Loucy (cell line): ENCODE measurements at regions not wholly inside any gene's neighbourhood (a gene's known extent, or its start where the extent isn't known, plus 50 kb on each side); places are given as distances from the start of the nearest gene placed in this dataset.

Source experiments
- H2AFZ ChIP-seq: fragments of 200-600 bp; sonication (generic); 2 replicates; pipeline ENCODE4 v1.6.0; 2016; ENCODE audit warnings: antibody characterized with exemption, mild to moderate bottlenecking, low read length, moderate library complexity
- H3F3A ChIP-seq: fragments of 200-600 bp; 2 replicates; pipeline ENCODE4 v1.6.0; 2016; ENCODE audit warnings: antibody characterized with exemption, low read depth, mild to moderate bottlenecking
- H3K27me3 ChIP-seq: fragments of 200-600 bp; sonication (generic); 2 replicates; pipeline ENCODE4 v1.6.1; 2014; ENCODE audit warnings: low read length, mild to moderate bottlenecking; ENCODE audit not compliant: insufficient read depth, poor library complexity, severe bottlenecking
- H3K36me3 ChIP-seq: fragments of 200-600 bp; sonication (generic); 2 replicates; pipeline ENCODE4 v1.6.1; 2016; ENCODE audit warnings: low read length; ENCODE audit not compliant: insufficient read depth
- H3K4me1 ChIP-seq: fragments of 200-600 bp; sonication (generic); 2 replicates; pipeline ENCODE4 v1.5.1; 2014; ENCODE audit warnings: low read length, mild to moderate bottlenecking; ENCODE audit not compliant: insufficient read depth, poor library complexity, severe bottlenecking
- H3K4me2 ChIP-seq: fragments of 200-600 bp; sonication (generic); 2 replicates; pipeline ENCODE4 v1.6.0; 2014; ENCODE audit warnings: antibody characterized with exemption, low read length, low read depth, mild to moderate bottlenecking; ENCODE audit not compliant: poor library complexity, severe bottlenecking
- H3K4me3 ChIP-seq: fragments of 200-600 bp; sonication (generic); 2 replicates; pipeline ENCODE4 v1.5.1; 2014; ENCODE audit warnings: low read length, mild to moderate bottlenecking, mixed read lengths; ENCODE audit not compliant: poor library complexity, severe bottlenecking
- H3K79me2 ChIP-seq: fragments of 200-600 bp; sonication (generic); 2 replicates; pipeline ENCODE4 v1.6.1; 2014; ENCODE audit warnings: low read length; ENCODE audit not compliant: insufficient read depth
- H3K9ac ChIP-seq: fragments of 200-600 bp; sonication (generic); 2 replicates; pipeline ENCODE4 v1.6.0; 2014; ENCODE audit warnings: mild to moderate bottlenecking, low read depth, low read length, moderate library complexity; ENCODE audit not compliant: poor library complexity, severe bottlenecking
- H3K9me2 ChIP-seq: fragments of 200-600 bp; sonication (generic); replicated peaks from 2 replicates; pipeline ENCODE4 v1.6.1; 2016; ENCODE audit warnings: low read depth, low read length, mixed read lengths
- H3K9me3 ChIP-seq: fragments of 200-600 bp; sonication (generic); 2 replicates; pipeline ENCODE4 v1.6.1; 2014; ENCODE audit warnings: mild to moderate bottlenecking, antibody characterized with exemption, low read length, low read depth; ENCODE audit not compliant: insufficient read depth
- H4K20me1 ChIP-seq: fragments of 200-600 bp; sonication (generic); 2 replicates; pipeline ENCODE4 v1.6.0; 2014; ENCODE audit warnings: antibody characterized with exemption, low read length, mild to moderate bottlenecking; ENCODE audit not compliant: insufficient read depth, poor library complexity, severe bottlenecking
- CTCF ChIP-seq: fragments of 200-600 bp; sonication (generic); conservative IDR thresholded peaks from 2 replicates; pipeline ENCODE4 v1.5.1; 2014; ENCODE audit warnings: mild to moderate bottlenecking, antibody characterized with exemption, low read length
- EZH2phosphoT487 ChIP-seq: fragments of 200-600 bp; IDR thresholded peaks from 2 replicates; pipeline ENCODE4 v1.6.1; 2018; ENCODE audit warnings: antibody characterized with exemption, mild to moderate bottlenecking, moderate library complexity, borderline replicate concordance

- no peaks in the 10 kb centered on the region for H3K9me2 ChIP-seq
- no peaks in the 10 kb centered on the region for H3K36me3 ChIP-seq
- no peaks in the 10 kb centered on the region for H4K20me1 ChIP-seq
- H2AFZ ChIP-seq, result no peak overlapping the region
- no peak overlapping the region for H3K9ac ChIP-seq
- no peaks in the 10 kb centered on the region for H3K4me1 ChIP-seq
- H3K9me3 ChIP-seq, result no peaks in the 10 kb centered on the region
- H3K4me2 ChIP-seq, result no peak overlapping the region
- no peaks in the 10 kb centered on the region for H3K27me3 ChIP-seq
- H3F3A ChIP-seq, result no peaks in the 10 kb centered on the region
- no peak overlapping the region for H3K4me3 ChIP-seq
- H3K79me2 ChIP-seq, result no peaks in the 10 kb centered on the region
- TF ChIP-seq CTCF (no peak), EZH2phosphoT487 (no peak)
Measured at GRCh38 chr1:73914951-73915350, 283.0 kb downstream of the LRRIQ3 start.

- TF ChIP-seq CTCF (no peak), EZH2phosphoT487 (no peak)
- H3F3A ChIP-seq, result no peaks in the 10 kb centered on the region
- no peaks in the 10 kb centered on the region for H3K9me3 ChIP-seq
- no peak overlapping the region for H3K9ac ChIP-seq
- H2AFZ ChIP-seq, result no peak overlapping the region
- no peaks in the 10 kb centered on the region for H3K36me3 ChIP-seq
- H3K4me2 ChIP-seq, result no peak overlapping the region
- H3K4me3 ChIP-seq, result no peak overlapping the region
- H3K79me2 ChIP-seq, result no peaks in the 10 kb centered on the region
- no peaks in the 10 kb centered on the region for H3K27me3 ChIP-seq
- H4K20me1 ChIP-seq, result no peaks in the 10 kb centered on the region
- H3K9me2 ChIP-seq, result no peaks in the 10 kb centered on the region
- no peaks in the 10 kb centered on the region for H3K4me1 ChIP-seq
Measured at GRCh38 chr1:73913025-73913424, 285.0 kb downstream of the LRRIQ3 start.

GRCh38 chr1:73911849-73912248, 286.1 kb downstream of the LRRIQ3 start:
- TF ChIP-seq CTCF (no peak), EZH2phosphoT487 (no peak)
- Histone ChIP-seq H3K27me3 (no peaks in the 10 kb centered on the region), H3K9me2 (no peaks in the 10 kb centered on the region), H3K36me3 (no peaks in the 10 kb centered on the region), H3K4me3 (no peak overlapping the region), H3K4me2 (no peak overlapping the region), H3K9ac (no peak overlapping the region), H3F3A (no peaks in the 10 kb centered on the region), H3K4me1 (no peaks in the 10 kb centered on the region), H2AFZ (no peak overlapping the region), H4K20me1 (no peaks in the 10 kb centered on the region), H3K9me3 (no peaks in the 10 kb centered on the region), H3K79me2 (no peaks in the 10 kb centered on the region)
